IPS-11a (cell line): ENCODE measurements at regions not wholly inside any gene's neighbourhood (a gene's known extent, or its start where the extent isn't known, plus 50 kb on each side); places are given as distances from the start of the nearest gene placed in this dataset.

Experiments used
- H3K4me3 ChIP-seq: one replicate; pipeline ENCODE4 v1.5.1; 2013; ENCODE audit warnings: low read depth, low read length, control low read depth

- no peak overlapping the region for H3K4me3 ChIP-seq
These were observed 555.9 kb upstream of the TMEM132C start for GRCh38 chr12:127711108-127711507.

- no peak overlapping the region for H3K4me3 ChIP-seq
These were observed 554.4 kb upstream of the TMEM132C start for GRCh38 chr12:127712561-127712960.

- no peak overlapping the region for H3K4me3 ChIP-seq
These were observed 550.8 kb upstream of the TMEM132C start for GRCh38 chr12:127716166-127716565.

GRCh38 chr12:127717278-127717677, 549.7 kb upstream of the TMEM132C start:
- H3K4me3 ChIP-seq: no peak overlapping the region

- H3K4me3 ChIP-seq: no peak overlapping the region
These were observed 546.6 kb upstream of the TMEM132C start for GRCh38 chr12:127720334-127720733.

- H3K4me3 ChIP-seq: no peak overlapping the region
These were observed 544.4 kb upstream of the TMEM132C start for GRCh38 chr12:127722611-127723010.

GRCh38 chr12:127723251-127723650, 543.7 kb upstream of the TMEM132C start:
- H3K4me3 ChIP-seq: no peak overlapping the region

GRCh38 chr12:127726671-127727315, 540.2 kb upstream of the TMEM132C start:
- no peak overlapping the region for H3K4me3 ChIP-seq

- H3K4me3 ChIP-seq: no peak overlapping the region
These were observed 538.7 kb upstream of the TMEM132C start for GRCh38 chr12:127728285-127728684.

- no peak overlapping the region for H3K4me3 ChIP-seq
These were observed 538.2 kb upstream of the TMEM132C start for GRCh38 chr12:127728729-127729128.

- H3K4me3 ChIP-seq: no peak overlapping the region
These were observed 537.6 kb upstream of the TMEM132C start for GRCh38 chr12:127729381-127729780.

- no peak overlapping the region for H3K4me3 ChIP-seq
These were observed 535.3 kb upstream of the TMEM132C start for GRCh38 chr12:127731657-127732056.

- H3K4me3 ChIP-seq: no peak overlapping the region
These were observed 524.7 kb upstream of the TMEM132C start for GRCh38 chr12:127742231-127742630.

GRCh38 chr12:127745469-127746212, 521.3 kb upstream of the TMEM132C start:
- H3K4me3 ChIP-seq: no peak overlapping the region

- H3K4me3 ChIP-seq: no peak overlapping the region
These were observed 517.6 kb upstream of the TMEM132C start for GRCh38 chr12:127749416-127749815.

GRCh38 chr12:127750076-127750840, 516.7 kb upstream of the TMEM132C start:
- no peak overlapping the region for H3K4me3 ChIP-seq

- H3K4me3 ChIP-seq: no peak overlapping the region
These were observed 514.2 kb upstream of the TMEM132C start for GRCh38 chr12:127752802-127753201.

- no peak overlapping the region for H3K4me3 ChIP-seq
These were observed 506.6 kb upstream of the TMEM132C start for GRCh38 chr12:127760357-127760756.

GRCh38 chr12:127760996-127761395, 506.0 kb upstream of the TMEM132C start:
- no peak overlapping the region for H3K4me3 ChIP-seq

- H3K4me3 ChIP-seq: no peak overlapping the region
These were observed 505.1 kb upstream of the TMEM132C start for GRCh38 chr12:127761880-127762279.

GRCh38 chr12:127767656-127768055, 499.3 kb upstream of the TMEM132C start:
- no peak overlapping the region for H3K4me3 ChIP-seq

GRCh38 chr12:127770118-127770517, 496.9 kb upstream of the TMEM132C start:
- H3K4me3 ChIP-seq: no peak overlapping the region
